Right lobe of liver (tissue), 6 donors: ENCODE measurements at regions not wholly inside any gene's neighbourhood (a gene's known extent, or its start where the extent isn't known, plus 50 kb on each side); places are given as distances from the start of the nearest gene placed in this dataset.
A peak's percentile ranks its signal among the peaks of the same experiment; 100 is the strongest.
"Not testable (repeated sequence)": the region's sequence is repeated elsewhere in the genome, so short reads cannot be mapped to it uniquely, and the experiment has no call there.

ENCODE experiments used
- ATAC-seq, 4 donors: fragments of 200-7000 bp; cut with Tn5 transposase; one replicate each; pipeline ENCODE4 v1.9.1; 2020; ENCODE audit warnings: mild to moderate bottlenecking in 4 of 4, moderate library complexity in 4 of 4
- DNase-seq, 3 donors: peaks; one replicate each; pipeline ENCODE4 v3.0.0-alpha.2; 2020
- H3K27ac ChIP-seq, 3 donors: fragments of 200-600 bp; one replicate each; pipeline ENCODE4 v1.8.0; 2022
- H3K27me3 ChIP-seq, 2 donors: fragments of 200-600 bp; one replicate each; pipeline ENCODE4 v1.8.0; 2022
- H3K36me3 ChIP-seq, 4 donors: fragments of 200-600 bp; sonication (generic) in 1 of 4; one replicate each; pipeline versions ENCODE4 v1.5.1 to v1.8.0; 2017 to 2022; ENCODE audit warnings: control low read depth in 1 of 4
- H3K4me1 ChIP-seq, 4 donors: fragments of 200-600 bp; sonication (generic) in 1 of 4; one replicate each; pipeline versions ENCODE4 v1.5.1 to v1.8.0; 2017 to 2022; ENCODE audit warnings: control low read depth in 1 of 4
- H3K4me3 ChIP-seq, 3 donors: fragments of 200-600 bp; one replicate each; pipeline ENCODE4 v1.8.0; 2022
- H3K9me3 ChIP-seq, 4 donors: fragments of 200-600 bp; sonication (generic) in 1 of 4; one replicate each; pipeline versions ENCODE4 v1.5.1 to v1.8.0; 2017 to 2022; ENCODE audit warnings: control low read depth in 1 of 4
- CTCF ChIP-seq, 4 donors: fragments of 200-600 bp in 3 of 4; fragments of 450-650 bp in 1 of 4; IDR thresholded peaks; one replicate each; pipeline versions ENCODE4 v1.5.1 to v1.8.0; 2016 to 2022; ENCODE audit warnings: antibody characterized with exemption in 4 of 4, mild to moderate bottlenecking in 2 of 4
- POLR2A ChIP-seq: fragments of 450-650 bp; IDR thresholded peaks from one replicate; pipeline ENCODE4 v1.6.1; 2017; ENCODE audit warnings: antibody characterized with exemption, mild to moderate bottlenecking
- WGBS: methylation state at CpG from one replicate; pipeline ENCODE4 v1.1.6; 2018; ENCODE audit warnings: low coverage, low lambda C conversion rate; ENCODE audit not compliant: insufficient coverage; ENCODE audit errors: missing lambda C conversion rate; 5-methylcytosine and 5-hydroxymethylcytosine counted together
- intact Hi-C, 2 donors: fragments of 100-400 bp; cut with DNase I; formaldehyde crosslinking; loops; one replicate each; pipeline versions ENCODE4 v1.11.2 to v1.14.1; 2022
- donor health status: DM: no; HTN: yes; CAD: no.
- donor health status: DM: no; HTN: no; CAD: no.
- donor health status: DM: no; HTN: no; CAD: no.
- donor health status: DM: no; HTN: yes; CAD: no.
- donor health status: DM: no; HTN: yes; CAD: no.

GRCh38 chr2:192604295-192604694 lies 409.6 kb upstream of the TMEFF2 start:
- no peak overlapping the region for H3K27ac ChIP-seq
- H3K27me3 ChIP-seq: no peaks in the 10 kb centered on the region
- no peak overlapping the region for H3K4me3 ChIP-seq
- intact Hi-C loops: no loop called here
- H3K9me3 ChIP-seq: no peaks in the 10 kb centered on the region
- no peaks in the 10 kb centered on the region for H3K36me3 ChIP-seq
- no peaks in the 10 kb centered on the region for H3K4me1 ChIP-seq
- peak in 2 of 4 donors; percentile 45 to 49 for ATAC-seq
- DNase-seq: no peak
- TF ChIP-seq POLR2A: no peak
- TF ChIP-seq CTCF (IDR thresholded peaks at IDR 0.05): no peak
- WGBS: no CpG with 5 or more reads among the region's 1 CpG

- intact Hi-C loops, H3K4me3 ChIP-seq, H3K36me3 ChIP-seq, ATAC-seq, DNase-seq, H3K9me3 ChIP-seq, H3K27me3 ChIP-seq, H3K4me1 ChIP-seq, H3K27ac ChIP-seq: not testable (repeated sequence)
- 84% methylated on average over 7 of the region's 9 CpGs for WGBS
These were observed 403.9 kb upstream of the TMEFF2 start for GRCh38 chr2:192598649-192599048.

- ATAC-seq: no peak
These were observed 398.8 kb upstream of the TMEFF2 start for GRCh38 chr2:192593561-192593960.

GRCh38 chr2:192591617-192592016 lies 396.9 kb upstream of the TMEFF2 start:
- ATAC-seq: no peak

More at GRCh38 chr2:192593561-192593960, 398.8 kb upstream of the TMEFF2 start:
- Histone ChIP-seq H3K9me3 (no peaks in the 10 kb centered on the region), H3K36me3 (no peaks in the 10 kb centered on the region), H3K4me1 (no peaks in the 10 kb centered on the region), H3K4me3 (no peak overlapping the region), H3K27me3 (no peaks in the 10 kb centered on the region), H3K27ac (no peak overlapping the region)
- DNase-seq: no peak
- intact Hi-C loops: no loop called here
- no peak for TF ChIP-seq CTCF (IDR thresholded peaks at IDR 0.05)
- WGBS: 66% methylated on average over 6 of the region's 6 CpGs

GRCh38 chr2:192585418-192585817 lies 390.7 kb upstream of the TMEFF2 start:
- no peak overlapping the region for H3K27ac ChIP-seq
- H3K4me1 ChIP-seq: no peaks in the 10 kb centered on the region
- intact Hi-C loops: no loop called here
- ATAC-seq: no peak
- no peaks in the 10 kb centered on the region for H3K27me3 ChIP-seq
- H3K36me3 ChIP-seq: no peaks in the 10 kb centered on the region
- no peaks in the 10 kb centered on the region for H3K9me3 ChIP-seq
- 48% methylated on average over 3 of the region's 3 CpGs for WGBS
- no peak for DNase-seq
- TF ChIP-seq CTCF (IDR thresholded peaks at IDR 0.05) (no peak), POLR2A (no peak)
- no peak overlapping the region for H3K4me3 ChIP-seq

More at GRCh38 chr2:192591617-192592016, 396.9 kb upstream of the TMEFF2 start:
- Histone ChIP-seq H3K4me3 (no peak overlapping the region), H3K4me1 (no peaks in the 10 kb centered on the region), H3K27ac (no peak overlapping the region), H3K36me3 (no peaks in the 10 kb centered on the region), H3K9me3 (no peaks in the 10 kb centered on the region), H3K27me3 (no peaks in the 10 kb centered on the region)
- 60% methylated on average over 4 of the region's 4 CpGs for WGBS
- no peak for DNase-seq
- no peak for TF ChIP-seq CTCF (IDR thresholded peaks at IDR 0.05)
- no peak for TF ChIP-seq POLR2A
- intact Hi-C loops: no loop called here
